Breast epithelium (tissue), 3 donors: ENCODE measurements at regions not wholly inside any gene's neighbourhood (a gene's known extent, or its start where the extent isn't known, plus 50 kb on each side); places are given as distances from the start of the nearest gene placed in this dataset.

Experiments used
- POLR2A ChIP-seq: fragments of 450-650 bp; IDR thresholded peaks from one replicate; pipeline ENCODE4 v1.6.1; 2016; ENCODE audit warnings: antibody characterized with exemption, mild to moderate bottlenecking, moderate library complexity
- POLR2AphosphoS5 ChIP-seq, 3 donors: sonication (generic); formaldehyde crosslinking; IDR thresholded peaks; one replicate each; pipeline ENCODE4 v1.6.1; 2017; ENCODE audit warnings: antibody characterized with exemption in 3 of 3
- TF ChIP-seq, protein P1 (sequence below), 3 donors: fragments of 450-650 bp; IDR thresholded peaks; one replicate each; pipeline ENCODE4 v1.5.1; 2016 to 2017; ENCODE audit warnings: antibody characterized with exemption in 3 of 3, mild to moderate bottlenecking in 3 of 3, moderate library complexity in 3 of 3

- TF ChIP-seq, protein P1, sequence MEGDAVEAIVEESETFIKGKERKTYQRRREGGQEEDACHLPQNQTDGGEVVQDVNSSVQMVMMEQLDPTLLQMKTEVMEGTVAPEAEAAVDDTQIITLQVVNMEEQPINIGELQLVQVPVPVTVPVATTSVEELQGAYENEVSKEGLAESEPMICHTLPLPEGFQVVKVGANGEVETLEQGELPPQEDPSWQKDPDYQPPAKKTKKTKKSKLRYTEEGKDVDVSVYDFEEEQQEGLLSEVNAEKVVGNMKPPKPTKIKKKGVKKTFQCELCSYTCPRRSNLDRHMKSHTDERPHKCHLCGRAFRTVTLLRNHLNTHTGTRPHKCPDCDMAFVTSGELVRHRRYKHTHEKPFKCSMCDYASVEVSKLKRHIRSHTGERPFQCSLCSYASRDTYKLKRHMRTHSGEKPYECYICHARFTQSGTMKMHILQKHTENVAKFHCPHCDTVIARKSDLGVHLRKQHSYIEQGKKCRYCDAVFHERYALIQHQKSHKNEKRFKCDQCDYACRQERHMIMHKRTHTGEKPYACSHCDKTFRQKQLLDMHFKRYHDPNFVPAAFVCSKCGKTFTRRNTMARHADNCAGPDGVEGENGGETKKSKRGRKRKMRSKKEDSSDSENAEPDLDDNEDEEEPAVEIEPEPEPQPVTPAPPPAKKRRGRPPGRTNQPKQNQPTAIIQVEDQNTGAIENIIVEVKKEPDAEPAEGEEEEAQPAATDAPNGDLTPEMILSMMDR (IDR thresholded peaks at IDR 0.05): no peak
- TF ChIP-seq POLR2A (no peak), POLR2AphosphoS5 (IDR thresholded peaks at IDR 0.05) (no peak)
Measured at GRCh38 chr1:195704028-195704427, 904.2 kb downstream of the KCNT2 start.
